ENCODE measurements at regions not wholly inside any gene's neighbourhood (a gene's known extent, or its start where the extent isn't known, plus 50 kb on each side); places are given as distances from the start of the nearest gene placed in this dataset.

DNA sequence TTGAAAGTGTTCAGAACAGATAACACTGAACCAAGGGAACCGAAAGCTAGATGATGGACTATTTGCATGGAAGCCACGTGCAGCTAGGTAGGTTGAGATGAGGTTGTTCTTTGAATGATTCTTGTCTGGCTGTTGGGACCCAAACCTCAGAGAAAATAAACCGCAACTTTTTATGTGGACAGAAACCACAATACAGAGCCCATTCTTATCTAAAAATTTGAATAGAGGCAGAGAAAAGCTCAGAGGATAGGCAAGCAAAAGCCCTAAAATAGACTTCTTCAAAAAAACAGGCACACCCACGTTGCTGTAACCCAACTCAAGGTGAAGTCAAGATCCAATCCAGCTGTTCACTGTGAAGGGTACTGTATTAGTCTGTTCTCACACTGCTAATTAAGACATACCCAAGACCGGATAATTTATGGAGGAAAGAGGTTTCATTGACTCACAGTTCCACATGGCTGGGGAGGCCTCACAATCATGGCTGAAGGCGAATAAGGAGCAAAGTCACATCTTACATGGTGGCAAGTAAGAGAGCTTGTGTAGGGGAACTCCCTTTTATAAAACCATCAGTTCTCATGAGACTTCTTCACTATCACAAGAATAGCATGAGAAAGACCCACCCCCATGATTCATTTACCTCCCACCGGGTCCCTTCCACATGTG lies 353.8 kb downstream of the AACS start:
- H3K4me1 ChIP-seq: no peaks in the 10 kb centered on the region
- intact Hi-C loops (cut with DNase I; ENCODE audit: low total_unique reads): no loop called here
- no peak overlapping the region for H3K27ac ChIP-seq
- no peaks in the 10 kb centered on the region for H3K9me3 ChIP-seq
- TF ChIP-seq POLR2A (IDR thresholded peaks at IDR 0.05): no peak
- TF ChIP-seq, protein P1, sequence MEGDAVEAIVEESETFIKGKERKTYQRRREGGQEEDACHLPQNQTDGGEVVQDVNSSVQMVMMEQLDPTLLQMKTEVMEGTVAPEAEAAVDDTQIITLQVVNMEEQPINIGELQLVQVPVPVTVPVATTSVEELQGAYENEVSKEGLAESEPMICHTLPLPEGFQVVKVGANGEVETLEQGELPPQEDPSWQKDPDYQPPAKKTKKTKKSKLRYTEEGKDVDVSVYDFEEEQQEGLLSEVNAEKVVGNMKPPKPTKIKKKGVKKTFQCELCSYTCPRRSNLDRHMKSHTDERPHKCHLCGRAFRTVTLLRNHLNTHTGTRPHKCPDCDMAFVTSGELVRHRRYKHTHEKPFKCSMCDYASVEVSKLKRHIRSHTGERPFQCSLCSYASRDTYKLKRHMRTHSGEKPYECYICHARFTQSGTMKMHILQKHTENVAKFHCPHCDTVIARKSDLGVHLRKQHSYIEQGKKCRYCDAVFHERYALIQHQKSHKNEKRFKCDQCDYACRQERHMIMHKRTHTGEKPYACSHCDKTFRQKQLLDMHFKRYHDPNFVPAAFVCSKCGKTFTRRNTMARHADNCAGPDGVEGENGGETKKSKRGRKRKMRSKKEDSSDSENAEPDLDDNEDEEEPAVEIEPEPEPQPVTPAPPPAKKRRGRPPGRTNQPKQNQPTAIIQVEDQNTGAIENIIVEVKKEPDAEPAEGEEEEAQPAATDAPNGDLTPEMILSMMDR (IDR thresholded peaks at IDR 0.05 in 4 of 5, conservative IDR thresholded peaks at IDR 0.05 in 1 of 5): no peak
- in situ Hi-C loops (cut with MboI; ENCODE audit: low sequenced_read_pairs in 4 of 4): no loop called here
- DNase-seq (no peak), ATAC-seq (no peak)
- H3K36me3 ChIP-seq: no peaks in the 10 kb centered on the region
- H3K27me3 ChIP-seq: no peaks in the 10 kb centered on the region
- no peak overlapping the region for H3K4me3 ChIP-seq

DNA sequence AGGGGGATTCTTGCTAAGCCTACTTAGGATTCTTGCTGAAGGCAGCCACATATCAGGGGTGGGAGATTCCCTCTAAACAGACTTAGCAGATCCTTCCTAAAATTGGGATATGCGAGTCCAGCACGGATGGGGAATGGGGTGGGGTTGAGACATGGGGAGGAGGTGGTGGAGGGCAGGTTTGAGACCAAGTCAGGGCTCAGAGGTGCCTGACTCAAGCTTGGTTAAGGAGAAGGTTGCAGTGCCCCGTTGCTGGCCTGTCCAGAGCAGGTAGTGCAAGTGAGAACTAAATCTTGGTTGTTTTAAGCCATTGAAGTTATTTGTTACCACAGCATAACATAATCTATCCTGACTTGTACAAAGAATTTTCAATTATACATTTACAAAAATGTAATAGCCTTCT lies 359.7 kb downstream of the AACS start:
- intact Hi-C loops (cut with DNase I; ENCODE audit: low total_unique reads) (no loop called here), in situ Hi-C loops (cut with MboI; ENCODE audit: low sequenced_read_pairs in 4 of 4) (no loop called here)
- DNase-seq (no peak), ATAC-seq (no peak)
- H3K27me3 ChIP-seq: no peaks in the 10 kb centered on the region
- H3K9me3 ChIP-seq: no peaks in the 10 kb centered on the region
- H3K4me1 ChIP-seq: no peaks in the 10 kb centered on the region
- TF ChIP-seq, protein P1 (IDR thresholded peaks at IDR 0.05 in 4 of 5, conservative IDR thresholded peaks at IDR 0.05 in 1 of 5): no peak
- no peak for TF ChIP-seq POLR2A (IDR thresholded peaks at IDR 0.05)
- H3K27ac ChIP-seq: no peak overlapping the region
- H3K4me3 ChIP-seq: no peak overlapping the region
- no peaks in the 10 kb centered on the region for H3K36me3 ChIP-seq

DNA sequence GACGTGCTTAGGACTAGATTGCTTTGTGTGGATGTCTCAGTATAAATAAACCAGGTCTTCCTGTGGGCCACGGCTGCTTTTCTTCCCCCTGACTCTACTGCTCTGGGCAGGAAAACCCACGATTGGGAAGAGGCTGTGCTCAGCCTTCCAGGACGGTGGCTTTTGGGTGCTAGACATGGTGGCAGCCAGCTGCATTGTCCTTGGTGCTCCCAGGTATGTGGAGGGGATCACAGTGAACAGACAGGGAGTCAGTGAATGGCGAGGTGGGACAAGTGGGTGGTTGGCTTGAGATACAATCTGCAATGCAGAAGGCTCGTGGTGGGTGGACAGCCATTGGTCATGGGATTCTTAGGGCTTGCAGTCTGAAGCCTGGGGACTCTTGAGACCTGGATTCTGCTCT lies 366.3 kb downstream of the AACS start:
- Histone ChIP-seq H3K27ac (no peak overlapping the region), H3K4me3 (no peak overlapping the region), H3K27me3 (no peaks in the 10 kb centered on the region), H3K4me1 (no peaks in the 10 kb centered on the region), H3K36me3 (no peaks in the 10 kb centered on the region), H3K9me3 (no peaks in the 10 kb centered on the region)
- no peak for TF ChIP-seq POLR2A (IDR thresholded peaks at IDR 0.05)
- TF ChIP-seq, protein P1 (IDR thresholded peaks at IDR 0.05 in 4 of 5, conservative IDR thresholded peaks at IDR 0.05 in 1 of 5): no peak
- intact Hi-C loops (cut with DNase I; ENCODE audit: low total_unique reads): no loop called here
- in situ Hi-C loops (cut with MboI; ENCODE audit: low sequenced_read_pairs in 4 of 4): no loop called here
- no peak for ATAC-seq
- DNase-seq: no peak

DNA sequence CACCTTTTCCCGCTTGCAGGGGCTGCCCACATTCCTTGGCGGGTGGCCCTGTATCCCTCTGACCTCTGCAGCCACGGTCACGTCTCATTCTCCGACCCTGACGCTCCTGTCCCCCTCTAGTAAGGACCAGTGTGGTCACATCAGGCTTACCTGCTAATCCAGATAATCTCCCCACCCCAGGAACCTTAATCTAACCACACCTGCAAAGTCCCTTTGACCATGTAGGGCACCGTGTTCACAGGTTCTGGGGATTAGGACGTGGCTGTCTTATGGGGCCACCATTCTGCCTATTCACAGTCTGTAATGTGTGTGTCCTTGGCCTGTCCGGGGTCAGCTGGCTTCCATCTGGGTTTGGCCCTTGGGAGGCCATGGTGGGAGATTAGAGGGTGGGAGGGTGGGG lies 368.9 kb downstream of the AACS start:
- H3K4me1 ChIP-seq: no peaks in the 10 kb centered on the region
- H3K27ac ChIP-seq: no peak overlapping the region
- H3K9me3 ChIP-seq: no peaks in the 10 kb centered on the region
- H3K4me3 ChIP-seq: no peak overlapping the region
- in situ Hi-C loops (cut with MboI; ENCODE audit: low sequenced_read_pairs in 4 of 4) (no loop called here), intact Hi-C loops (cut with DNase I; ENCODE audit: low total_unique reads) (no loop called here)
- H3K36me3 ChIP-seq: no peaks in the 10 kb centered on the region
- DNase-seq (no peak), ATAC-seq (no peak)
- TF ChIP-seq, protein P1 (IDR thresholded peaks at IDR 0.05 in 4 of 5, conservative IDR thresholded peaks at IDR 0.05 in 1 of 5): no peak
- TF ChIP-seq POLR2A (IDR thresholded peaks at IDR 0.05): no peak
- no peaks in the 10 kb centered on the region for H3K27me3 ChIP-seq

DNA sequence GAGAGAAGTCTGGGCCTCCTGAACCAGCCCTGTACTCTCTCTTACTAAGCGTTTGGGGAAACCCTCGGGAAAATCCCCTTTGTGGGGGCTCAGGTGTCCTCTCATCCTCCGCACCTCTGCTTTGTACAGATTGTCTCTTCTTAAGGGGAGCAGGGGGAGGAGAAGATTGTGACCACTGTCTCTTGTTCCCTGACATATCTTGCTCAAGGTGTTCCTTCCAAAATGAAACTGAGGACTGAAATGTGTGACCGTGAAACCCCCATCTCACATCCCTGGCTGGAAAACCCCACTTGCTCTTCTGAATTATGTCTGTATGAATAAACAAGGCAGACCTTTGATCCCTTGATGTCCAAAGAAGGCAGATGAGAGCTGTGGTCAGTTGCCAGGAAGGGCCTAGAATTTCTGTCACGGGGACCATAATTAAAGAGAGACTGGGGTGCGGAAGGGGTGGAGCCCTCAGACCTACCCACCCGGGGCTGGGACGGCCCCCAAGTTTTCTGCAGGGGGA lies 369.8 kb downstream of the AACS start:
- Histone ChIP-seq H3K36me3 (no peaks in the 10 kb centered on the region), H3K4me1 (no peaks in the 10 kb centered on the region), H3K27ac (no peak overlapping the region), H3K27me3 (no peaks in the 10 kb centered on the region), H3K4me3 (no peak overlapping the region), H3K9me3 (no peaks in the 10 kb centered on the region)
- intact Hi-C loops (cut with DNase I; ENCODE audit: low total_unique reads): no loop called here
- ATAC-seq (no peak), DNase-seq (no peak)
- TF ChIP-seq, protein P1 (IDR thresholded peaks at IDR 0.05 in 4 of 5, conservative IDR thresholded peaks at IDR 0.05 in 1 of 5): no peak
- no peak for TF ChIP-seq POLR2A (IDR thresholded peaks at IDR 0.05)
- in situ Hi-C loops (cut with MboI; ENCODE audit: low sequenced_read_pairs in 4 of 4): no loop called here

Data from gastrocnemius medialis (tissue), 4 donors.